GM10248 (cell line): ENCODE measurements at regions not wholly inside any gene's neighbourhood (a gene's known extent, or its start where the extent isn't known, plus 50 kb on each side); places are given as distances from the start of the nearest gene placed in this dataset.

Source experiments
- CTCF ChIA-PET: fragments of 300-600 bp; sonication (Branson Sonifier 250); formaldehyde crosslinking; extraction: SDS; loops from one replicate; lab custom pipeline; 2021; ENCODE audit warnings: antibody characterized with exemption; lab: Yijun Ruan, JAX
- POLR2A ChIA-PET: fragments of 350-650 bp; sonication (Branson Sonifier 250); formaldehyde crosslinking; extraction: SDS; loops from one replicate; lab custom pipeline; 2020; ENCODE audit warnings: antibody characterized with exemption; lab: Yijun Ruan, JAX
- DNase-seq: peaks from one replicate; pipeline ENCODE4 v3.0.0; 2012; ENCODE audit errors: extremely low spot score
- TF ChIP-seq, protein P1 (sequence below): IDR thresholded peaks from 2 replicates; pipeline ENCODE4 v1.5.1; 2012; ENCODE audit warnings: mild to moderate bottlenecking, low read depth; ENCODE audit errors: extremely low read depth, missing control alignments, control extremely low read depth

DNA sequence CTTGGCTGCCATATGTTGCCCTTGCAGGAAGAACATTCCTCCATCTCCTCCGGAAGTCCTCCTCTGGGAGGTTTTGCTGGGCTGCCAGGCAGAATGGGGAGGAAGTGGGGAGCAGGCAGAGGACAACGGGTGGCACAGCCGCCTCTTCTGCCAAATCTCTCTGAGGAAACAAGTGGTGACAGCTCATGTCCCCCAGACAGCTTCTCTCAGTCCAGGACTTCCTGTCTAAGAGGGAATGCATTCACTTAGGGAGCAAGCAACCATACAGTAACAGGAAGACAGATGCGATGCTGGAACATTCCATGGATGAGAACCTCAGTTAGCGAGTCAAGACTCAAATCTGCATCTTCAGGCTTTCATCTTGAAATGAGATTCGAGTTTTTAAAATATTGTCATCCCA is 701.0 kb downstream of the SEMA5A start:
- ChIA-PET CTCF (no interaction called here), POLR2A (no interaction called here)
- no peak for DNase-seq
- TF ChIP-seq, protein P1, sequence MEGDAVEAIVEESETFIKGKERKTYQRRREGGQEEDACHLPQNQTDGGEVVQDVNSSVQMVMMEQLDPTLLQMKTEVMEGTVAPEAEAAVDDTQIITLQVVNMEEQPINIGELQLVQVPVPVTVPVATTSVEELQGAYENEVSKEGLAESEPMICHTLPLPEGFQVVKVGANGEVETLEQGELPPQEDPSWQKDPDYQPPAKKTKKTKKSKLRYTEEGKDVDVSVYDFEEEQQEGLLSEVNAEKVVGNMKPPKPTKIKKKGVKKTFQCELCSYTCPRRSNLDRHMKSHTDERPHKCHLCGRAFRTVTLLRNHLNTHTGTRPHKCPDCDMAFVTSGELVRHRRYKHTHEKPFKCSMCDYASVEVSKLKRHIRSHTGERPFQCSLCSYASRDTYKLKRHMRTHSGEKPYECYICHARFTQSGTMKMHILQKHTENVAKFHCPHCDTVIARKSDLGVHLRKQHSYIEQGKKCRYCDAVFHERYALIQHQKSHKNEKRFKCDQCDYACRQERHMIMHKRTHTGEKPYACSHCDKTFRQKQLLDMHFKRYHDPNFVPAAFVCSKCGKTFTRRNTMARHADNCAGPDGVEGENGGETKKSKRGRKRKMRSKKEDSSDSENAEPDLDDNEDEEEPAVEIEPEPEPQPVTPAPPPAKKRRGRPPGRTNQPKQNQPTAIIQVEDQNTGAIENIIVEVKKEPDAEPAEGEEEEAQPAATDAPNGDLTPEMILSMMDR = no peak

- TF ChIP-seq, protein P1 = no peak
- DNase-seq = no peak
- CTCF ChIA-PET = no interaction called here
- POLR2A ChIA-PET = no interaction called here
These were observed 700.6 kb downstream of the SEMA5A start for GRCh38 chr5:8845296-8845695.

- ChIA-PET CTCF (interaction anchor here (1.1 kb wide), 1 partner anchor 14 kb away, joined by 3 read pairs; no protein-coding TSS in a partner anchor), POLR2A (no interaction called here)
- DNase-seq = no peak
- TF ChIP-seq, protein P1 = no peak
These were observed 697.5 kb downstream of the SEMA5A start for GRCh38 chr5:8848366-8848765.

DNA sequence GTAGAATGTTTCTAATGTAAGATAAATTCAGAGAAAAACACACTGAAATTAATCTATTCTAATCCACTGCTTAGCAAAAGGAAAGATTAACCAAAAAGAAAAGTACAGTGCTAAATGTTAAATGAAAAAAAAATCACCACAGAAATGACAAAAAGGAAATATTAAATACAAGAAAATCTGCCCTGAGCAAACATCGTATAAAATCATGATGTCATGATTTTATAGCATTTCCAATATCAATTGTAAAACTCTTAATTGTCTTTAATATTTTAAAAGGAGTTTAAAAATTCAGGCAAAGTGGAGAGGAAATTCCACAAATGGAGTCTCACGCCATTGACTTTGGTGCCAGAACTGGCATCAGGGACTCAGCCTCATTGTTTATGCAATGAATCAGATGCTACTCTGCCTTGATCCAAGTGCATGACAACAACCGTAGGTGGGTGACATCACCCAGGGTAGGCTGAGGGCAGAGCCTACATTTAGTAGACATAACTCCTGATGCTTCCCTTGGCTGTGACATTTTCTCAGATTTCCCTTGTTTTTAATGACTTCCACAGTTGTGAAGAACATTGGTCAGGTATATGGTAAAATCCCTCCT is 696.8 kb downstream of the SEMA5A start:
- ChIA-PET CTCF (no interaction called here), POLR2A (no interaction called here)
- TF ChIP-seq, protein P1 = no peak
- DNase-seq = no peak

- DNase-seq = no peak
- POLR2A ChIA-PET = no interaction called here
- TF ChIP-seq, protein P1 = no peak
- CTCF ChIA-PET = interaction anchor here (1.3 kb wide), 1 partner anchor 20 kb away, joined by 3 read pairs; no protein-coding TSS in a partner anchor
These were observed 694.8 kb downstream of the SEMA5A start for GRCh38 chr5:8851101-8851500.

DNA sequence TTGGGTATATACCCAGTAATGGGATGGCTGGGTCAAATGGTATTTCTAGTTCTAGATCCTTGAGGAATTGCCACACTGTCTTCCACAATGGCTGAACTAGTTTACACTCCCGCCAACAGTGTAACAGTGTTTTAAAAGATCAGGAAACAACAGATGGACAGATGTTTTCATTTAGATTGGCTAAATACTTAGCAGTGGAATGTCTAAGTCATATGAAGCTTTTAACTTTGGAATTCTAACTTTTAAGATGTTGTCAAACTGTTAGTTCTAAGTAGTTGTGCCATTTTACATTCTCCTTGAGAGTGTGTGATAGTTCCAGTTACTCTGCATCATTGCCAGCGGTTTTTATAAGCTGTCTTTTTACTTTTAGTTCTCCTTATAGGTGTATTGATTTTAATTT is 688.8 kb downstream of the SEMA5A start:
- DNase-seq = no peak
- CTCF ChIA-PET = no interaction called here
- TF ChIP-seq, protein P1 = no peak
- POLR2A ChIA-PET = no interaction called here
